PC-9 (cell line): ENCODE measurements at regions not wholly inside any gene's neighbourhood (a gene's known extent, or its start where the extent isn't known, plus 50 kb on each side); places are given as distances from the start of the nearest gene placed in this dataset.

Experiments used
- EZH2 ChIP-seq: fragments of 200-600 bp; sonication (generic); IDR thresholded peaks from 2 replicates; pipeline ENCODE4 v1.8.0; 2017; ENCODE audit warnings: antibody characterized with exemption, low read depth
- TF ChIP-seq, protein P1 (sequence below): fragments of 200-600 bp; sonication (generic); conservative IDR thresholded peaks from 2 replicates; pipeline ENCODE4 v1.6.1; 2017; ENCODE audit warnings: mixed run types, antibody characterized with exemption, mild to moderate bottlenecking, moderate library complexity

DNA sequence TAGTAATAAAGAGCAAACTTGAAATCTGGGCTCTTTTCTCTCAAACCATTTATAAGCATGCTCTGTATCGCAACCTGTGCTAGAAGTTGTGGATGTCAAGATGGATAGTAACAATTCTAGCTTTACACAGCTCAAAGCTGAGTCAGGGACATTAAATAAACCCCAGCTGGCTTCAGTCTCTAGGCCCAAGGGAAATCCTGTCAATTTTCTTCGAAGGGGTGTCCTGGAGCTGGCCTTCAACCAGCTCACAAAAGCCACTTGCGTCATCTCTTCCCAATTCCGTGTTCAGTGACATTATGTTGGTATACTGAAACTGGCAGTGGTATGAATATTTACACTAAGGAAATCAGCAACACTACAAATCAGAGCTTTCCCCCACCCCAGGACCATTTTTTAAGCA is 89.8 kb upstream of the PRKG2 start:
- TF ChIP-seq, protein P1, sequence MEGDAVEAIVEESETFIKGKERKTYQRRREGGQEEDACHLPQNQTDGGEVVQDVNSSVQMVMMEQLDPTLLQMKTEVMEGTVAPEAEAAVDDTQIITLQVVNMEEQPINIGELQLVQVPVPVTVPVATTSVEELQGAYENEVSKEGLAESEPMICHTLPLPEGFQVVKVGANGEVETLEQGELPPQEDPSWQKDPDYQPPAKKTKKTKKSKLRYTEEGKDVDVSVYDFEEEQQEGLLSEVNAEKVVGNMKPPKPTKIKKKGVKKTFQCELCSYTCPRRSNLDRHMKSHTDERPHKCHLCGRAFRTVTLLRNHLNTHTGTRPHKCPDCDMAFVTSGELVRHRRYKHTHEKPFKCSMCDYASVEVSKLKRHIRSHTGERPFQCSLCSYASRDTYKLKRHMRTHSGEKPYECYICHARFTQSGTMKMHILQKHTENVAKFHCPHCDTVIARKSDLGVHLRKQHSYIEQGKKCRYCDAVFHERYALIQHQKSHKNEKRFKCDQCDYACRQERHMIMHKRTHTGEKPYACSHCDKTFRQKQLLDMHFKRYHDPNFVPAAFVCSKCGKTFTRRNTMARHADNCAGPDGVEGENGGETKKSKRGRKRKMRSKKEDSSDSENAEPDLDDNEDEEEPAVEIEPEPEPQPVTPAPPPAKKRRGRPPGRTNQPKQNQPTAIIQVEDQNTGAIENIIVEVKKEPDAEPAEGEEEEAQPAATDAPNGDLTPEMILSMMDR, result no peak
- TF ChIP-seq EZH2, result no peak
